GM18526 (cell line): ENCODE measurements at regions not wholly inside any gene's neighbourhood (a gene's known extent, or its start where the extent isn't known, plus 50 kb on each side); places are given as distances from the start of the nearest gene placed in this dataset.

Experiments used
- POLR2A ChIP-seq: IDR thresholded peaks from 3 replicates; pipeline ENCODE4 v1.6.1; 2011; ENCODE audit not compliant: insufficient read length; ENCODE audit errors: extremely low read depth

GRCh38 chr20:26207237-26207966, 510.7 kb upstream of the ZNF337 start:
- TF ChIP-seq POLR2A, result no peak

DNA sequence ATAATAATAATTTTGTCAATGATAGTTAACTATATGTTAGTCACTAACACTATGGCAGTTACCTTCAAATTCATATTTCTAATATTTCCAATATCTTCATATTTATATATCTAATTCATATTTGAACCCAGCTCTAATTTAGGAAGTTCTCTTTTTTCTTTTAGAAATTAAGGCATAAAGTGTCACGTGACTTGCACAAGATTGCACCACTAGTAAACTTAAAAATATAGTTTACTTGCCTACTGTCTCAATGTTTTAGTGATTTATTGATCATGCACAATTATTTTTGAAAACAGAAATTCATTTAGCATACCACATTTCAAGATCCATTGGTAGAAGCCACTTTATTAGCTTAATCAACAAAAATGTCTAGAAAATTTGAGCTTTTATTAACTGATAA, 508.7 kb upstream of the ZNF337 start:
- TF ChIP-seq POLR2A, result no peak

DNA sequence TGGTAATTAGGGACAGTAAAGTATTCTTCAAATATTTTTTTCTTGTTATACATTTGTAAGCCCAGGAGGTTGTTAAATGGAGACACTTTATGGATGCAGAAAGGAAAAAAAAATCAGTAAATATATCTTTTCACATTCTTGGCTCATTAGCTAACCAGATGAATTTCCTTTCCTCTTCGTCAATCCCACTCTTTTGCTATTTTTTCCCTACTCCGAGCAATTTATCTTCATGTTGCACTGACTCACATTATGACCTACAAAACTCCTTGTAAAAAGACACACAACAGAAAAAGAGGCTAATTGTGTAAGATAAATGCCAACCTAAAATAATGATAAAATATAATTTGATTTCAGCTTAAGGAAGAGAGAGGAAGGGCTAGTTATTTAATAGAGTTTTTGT, 472.9 kb upstream of the ZNF337 start:
- TF ChIP-seq POLR2A, result no peak

- TF ChIP-seq POLR2A, result no peak
Measured at GRCh38 chr20:26167499-26167898, 470.8 kb upstream of the ZNF337 start.

DNA sequence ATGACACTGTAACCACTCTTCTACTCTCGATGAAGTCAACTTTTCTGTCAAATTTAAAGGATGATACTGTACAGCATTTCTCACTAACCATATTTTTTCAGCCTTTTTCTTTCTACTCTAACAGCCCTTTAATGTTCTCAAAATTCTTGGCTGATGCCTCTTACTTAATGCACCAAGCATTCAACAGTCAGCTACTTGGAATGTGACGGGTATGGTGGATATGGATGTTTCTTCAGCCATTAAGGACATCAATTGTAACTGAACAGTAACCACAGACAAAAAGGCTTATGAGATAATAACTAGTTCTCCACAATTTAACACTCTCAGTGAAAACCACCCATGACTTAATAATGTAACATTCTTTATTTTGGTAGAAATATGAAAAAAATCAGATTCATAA, 467.2 kb upstream of the ZNF337 start:
- TF ChIP-seq POLR2A, result no peak

DNA sequence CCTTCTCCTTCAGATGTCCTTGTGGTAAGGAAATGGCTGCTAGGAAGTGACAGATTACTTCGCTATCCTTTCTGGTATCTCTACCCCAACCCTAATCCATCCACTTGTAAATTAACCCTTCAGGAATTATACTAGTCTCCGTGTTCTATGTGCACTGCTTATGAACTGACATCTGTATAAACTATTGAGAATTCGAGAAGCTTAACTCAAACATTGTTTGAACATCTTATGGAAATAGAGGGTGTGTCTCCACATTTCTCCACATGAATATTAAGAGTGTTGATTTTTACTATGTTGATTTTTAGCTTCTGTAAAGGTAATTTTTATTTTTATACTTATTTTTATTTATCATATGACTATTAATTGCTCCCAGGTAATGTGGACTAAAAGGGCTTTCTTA, 457.6 kb upstream of the ZNF337 start:
- TF ChIP-seq POLR2A, result no peak

GRCh38 chr20:26135325-26136110, 438.9 kb upstream of the ZNF337 start:
- TF ChIP-seq POLR2A, result no peak

DNA sequence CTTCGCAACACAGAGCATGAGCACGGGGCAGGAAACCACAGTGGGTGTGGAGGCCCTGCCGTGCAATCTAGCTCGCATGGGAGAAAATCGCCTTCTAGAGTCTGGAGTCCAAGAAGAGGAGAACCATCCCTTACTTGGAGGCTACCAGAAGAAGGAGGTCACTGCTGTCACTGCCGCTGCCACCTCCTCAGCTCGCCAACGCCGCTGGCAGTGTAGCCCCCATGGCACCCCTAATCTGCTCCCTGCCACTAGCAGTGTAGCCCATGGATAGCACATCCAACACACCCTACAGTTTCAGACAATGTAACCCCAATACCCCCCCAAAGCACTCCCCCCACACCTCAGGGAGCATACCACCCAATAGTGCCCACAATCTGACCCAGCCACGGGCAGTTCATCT, 438.0 kb upstream of the ZNF337 start:
- no peak for TF ChIP-seq POLR2A

DNA sequence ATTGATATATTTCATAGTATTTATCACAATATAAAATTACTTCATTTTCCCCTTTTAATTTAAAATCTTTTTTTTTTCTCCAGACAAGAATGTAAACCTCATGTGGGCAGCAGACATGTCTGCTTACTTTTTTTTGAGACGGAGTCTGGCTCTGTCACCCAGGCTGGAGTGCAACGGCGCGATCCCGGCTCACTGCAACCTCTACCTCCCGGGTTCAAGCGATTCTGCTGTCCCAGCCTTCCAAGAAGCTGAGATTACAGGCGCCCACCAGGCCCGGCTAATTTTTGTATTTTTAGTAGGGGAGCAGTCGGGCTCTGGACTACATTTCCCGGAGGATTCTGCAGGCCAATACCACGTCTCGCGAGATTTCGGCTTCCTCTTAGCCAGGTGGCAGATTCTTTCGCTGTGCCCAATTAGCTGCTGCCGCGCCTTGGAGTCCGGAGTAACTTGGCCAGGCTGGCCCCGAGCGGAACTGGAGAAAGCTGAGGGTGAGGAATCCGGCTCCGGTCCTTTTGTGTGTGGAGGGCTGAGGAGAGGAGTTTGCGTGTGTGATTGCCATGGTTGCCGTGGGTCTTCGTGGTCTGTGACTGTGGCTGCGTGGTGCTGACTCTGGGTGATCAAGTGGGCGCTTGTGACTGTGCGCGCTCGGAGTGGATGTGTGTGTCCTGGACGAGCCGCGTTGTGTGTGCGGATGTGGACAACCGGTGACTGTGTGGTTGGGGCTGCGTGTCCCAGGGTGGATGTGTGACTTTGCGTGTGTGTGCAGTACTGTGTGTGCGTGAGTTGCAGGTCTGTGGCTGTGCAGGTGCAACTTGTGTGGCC, 313.0 kb upstream of the ZNF337 start:
- peak; percentile 42 for TF ChIP-seq POLR2A

GRCh38 chr20:25992146-25992545, 295.5 kb upstream of the ZNF337 start:
- no peak for TF ChIP-seq POLR2A

DNA sequence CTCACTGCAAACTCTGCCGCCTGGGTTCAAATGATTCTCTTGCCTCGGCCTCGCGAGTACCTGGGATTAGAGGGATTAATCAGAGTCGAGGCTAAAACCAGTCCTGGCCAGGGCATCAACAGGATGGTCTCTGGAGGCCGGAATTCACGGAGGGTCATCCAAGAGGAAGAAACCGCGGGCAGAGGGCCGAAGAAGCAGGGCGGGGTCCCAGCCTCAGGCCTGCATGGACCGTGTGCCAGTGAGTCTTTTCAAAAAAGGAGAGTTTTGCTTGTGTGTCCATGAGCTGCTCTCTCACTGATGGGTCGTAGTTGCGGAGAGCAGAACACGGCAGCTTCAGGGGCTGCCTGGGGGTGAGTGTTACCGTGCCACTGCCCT, 295.1 kb upstream of the ZNF337 start:
- no peak for TF ChIP-seq POLR2A

GRCh38 chr20:25991051-25991755, 294.6 kb upstream of the ZNF337 start:
- TF ChIP-seq POLR2A, result no peak

- no peak for TF ChIP-seq POLR2A
Measured at GRCh38 chr20:25989196-25989595, 292.5 kb upstream of the ZNF337 start.

DNA sequence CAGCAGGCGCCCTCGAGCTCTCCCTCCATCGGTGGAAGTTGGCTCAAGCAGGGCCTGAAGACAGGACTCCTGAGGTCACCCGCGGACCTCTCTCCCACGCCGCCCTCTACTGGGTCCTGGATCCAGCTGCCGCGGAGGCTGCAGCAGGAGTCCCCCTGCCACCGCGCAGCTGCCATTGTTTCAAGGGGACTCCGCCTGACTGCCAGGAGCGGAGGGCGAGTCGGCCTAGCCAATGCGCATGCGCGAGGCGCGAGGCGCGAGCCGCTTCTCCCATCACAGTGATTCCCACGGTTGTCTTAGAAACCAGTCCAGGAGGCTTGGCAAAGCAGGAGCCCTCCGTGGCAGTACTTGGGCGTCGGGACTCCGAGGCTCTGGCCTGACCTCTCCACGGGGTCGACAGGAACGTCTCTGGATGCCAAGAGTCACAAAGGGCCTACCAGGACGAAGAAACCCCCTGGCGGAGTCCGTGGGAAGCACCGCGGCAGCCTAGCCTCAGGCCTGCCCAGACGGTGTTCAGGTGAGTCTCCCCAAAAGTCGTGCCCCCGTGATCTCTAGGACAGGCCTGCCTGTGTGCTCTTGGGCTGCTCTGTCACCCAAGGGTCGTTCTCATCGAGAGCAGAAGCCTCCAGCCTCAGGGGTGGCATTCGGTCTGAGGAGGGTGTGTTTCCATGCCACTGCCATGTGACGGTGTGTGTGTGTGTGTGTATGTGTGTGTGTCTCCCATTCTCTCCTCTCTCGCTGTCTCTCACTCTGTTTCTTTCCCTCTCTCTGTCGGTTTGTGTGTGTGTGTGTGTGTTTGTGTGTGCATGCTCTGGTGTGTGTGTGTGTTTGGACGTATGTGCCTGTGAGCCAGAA, 290.6 kb upstream of the ZNF337 start:
- TF ChIP-seq POLR2A, result no peak

GRCh38 chr20:25985597-25985996, 288.9 kb upstream of the ZNF337 start:
- TF ChIP-seq POLR2A, result no peak

GRCh38 chr20:25984933-25985332, 288.3 kb upstream of the ZNF337 start:
- TF ChIP-seq POLR2A, result no peak
